HG02884 (cell line): ENCODE measurements at regions not wholly inside any gene's neighbourhood (a gene's known extent, or its start where the extent isn't known, plus 50 kb on each side); places are given as distances from the start of the nearest gene placed in this dataset.
"Not testable (repeated sequence)": the region's sequence is repeated elsewhere in the genome, so short reads cannot be mapped to it uniquely, and the experiment has no call there.

Source experiments
- ATAC-seq: cut with Tn5 transposase; IDR thresholded peaks from one replicate; pipeline ENCODE4 v1.9.1; 2021; ENCODE audit warnings: mild to moderate bottlenecking, moderate library complexity; ENCODE audit not compliant: unreplicated experiment

DNA sequence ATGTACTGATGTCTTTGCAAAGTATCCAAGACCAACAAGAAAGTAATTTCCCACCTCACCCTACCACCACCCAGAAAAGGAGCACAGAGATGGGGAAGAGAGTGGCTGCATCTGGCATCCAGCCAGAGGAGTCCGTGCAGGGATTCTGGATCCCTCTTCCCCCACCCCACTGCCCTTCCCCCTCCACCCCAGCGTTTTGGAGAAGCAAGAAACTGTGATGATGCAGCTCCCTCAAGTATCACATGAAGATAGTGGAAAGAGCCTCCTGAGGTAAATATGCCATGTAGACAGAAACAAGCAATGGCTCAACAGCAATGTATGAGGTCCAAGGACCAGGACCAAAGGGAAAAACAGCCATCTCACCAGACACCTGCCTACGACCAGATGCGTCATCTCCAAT is 153.8 kb downstream of the DEPDC1B start:
- ATAC-seq, result no peak

DNA sequence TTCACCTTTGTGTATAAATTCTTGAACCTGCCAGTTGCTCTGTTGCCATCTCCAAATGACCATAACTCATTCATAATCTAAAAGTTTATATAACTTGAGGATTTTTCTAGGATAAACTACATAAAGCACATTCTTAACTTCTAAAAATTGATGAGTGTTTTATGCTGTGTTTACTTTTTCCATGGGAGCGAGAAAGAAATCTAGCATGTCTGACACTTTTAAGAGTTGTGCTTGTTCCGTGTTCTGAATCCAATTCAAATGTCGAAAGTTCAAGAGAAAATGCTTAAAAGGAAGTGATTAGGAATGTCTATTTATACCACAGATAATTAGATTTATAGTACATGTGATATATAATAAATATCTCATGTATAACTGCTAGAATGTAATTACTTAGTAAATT is 154.4 kb downstream of the DEPDC1B start:
- ATAC-seq, result no peak

DNA sequence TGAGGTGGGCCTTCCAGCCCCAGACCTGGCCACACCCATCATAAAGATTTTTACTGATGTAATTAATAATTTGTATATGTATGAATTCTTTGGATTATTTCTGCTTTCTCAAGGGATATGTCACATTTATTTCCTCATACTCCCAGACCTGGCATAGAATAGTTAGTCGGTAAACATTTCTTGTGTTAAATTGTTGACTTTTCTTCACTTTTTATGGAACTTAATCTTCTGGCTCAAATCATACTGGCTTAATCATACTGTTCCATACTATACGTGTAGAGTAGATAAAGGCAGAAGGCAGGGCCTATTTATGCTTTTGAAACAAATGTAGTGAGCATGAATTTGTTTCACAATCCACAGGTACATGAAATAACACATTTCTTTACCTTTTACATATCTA is 155.8 kb downstream of the DEPDC1B start:
- no peak for ATAC-seq

DNA sequence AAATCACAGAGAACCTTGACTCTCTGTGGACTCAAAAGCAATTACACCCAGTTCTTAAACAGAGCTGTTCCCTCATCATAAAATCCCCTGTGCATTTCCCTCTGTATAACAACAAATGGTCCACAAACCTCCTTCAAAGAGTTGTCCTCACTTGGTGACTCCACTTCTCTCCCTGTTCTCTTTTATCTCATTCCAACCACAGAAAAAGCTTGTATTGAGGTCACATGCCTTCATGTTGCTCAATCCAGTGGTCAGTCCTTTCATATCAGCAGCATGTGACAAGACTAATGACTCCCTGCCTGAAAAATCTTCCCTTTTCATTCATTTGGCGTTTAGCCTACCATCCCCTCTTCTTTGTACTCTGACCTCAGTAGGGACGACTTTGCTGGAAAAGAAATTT is 158.0 kb downstream of the DEPDC1B start:
- ATAC-seq, result peak; percentile 23

DNA sequence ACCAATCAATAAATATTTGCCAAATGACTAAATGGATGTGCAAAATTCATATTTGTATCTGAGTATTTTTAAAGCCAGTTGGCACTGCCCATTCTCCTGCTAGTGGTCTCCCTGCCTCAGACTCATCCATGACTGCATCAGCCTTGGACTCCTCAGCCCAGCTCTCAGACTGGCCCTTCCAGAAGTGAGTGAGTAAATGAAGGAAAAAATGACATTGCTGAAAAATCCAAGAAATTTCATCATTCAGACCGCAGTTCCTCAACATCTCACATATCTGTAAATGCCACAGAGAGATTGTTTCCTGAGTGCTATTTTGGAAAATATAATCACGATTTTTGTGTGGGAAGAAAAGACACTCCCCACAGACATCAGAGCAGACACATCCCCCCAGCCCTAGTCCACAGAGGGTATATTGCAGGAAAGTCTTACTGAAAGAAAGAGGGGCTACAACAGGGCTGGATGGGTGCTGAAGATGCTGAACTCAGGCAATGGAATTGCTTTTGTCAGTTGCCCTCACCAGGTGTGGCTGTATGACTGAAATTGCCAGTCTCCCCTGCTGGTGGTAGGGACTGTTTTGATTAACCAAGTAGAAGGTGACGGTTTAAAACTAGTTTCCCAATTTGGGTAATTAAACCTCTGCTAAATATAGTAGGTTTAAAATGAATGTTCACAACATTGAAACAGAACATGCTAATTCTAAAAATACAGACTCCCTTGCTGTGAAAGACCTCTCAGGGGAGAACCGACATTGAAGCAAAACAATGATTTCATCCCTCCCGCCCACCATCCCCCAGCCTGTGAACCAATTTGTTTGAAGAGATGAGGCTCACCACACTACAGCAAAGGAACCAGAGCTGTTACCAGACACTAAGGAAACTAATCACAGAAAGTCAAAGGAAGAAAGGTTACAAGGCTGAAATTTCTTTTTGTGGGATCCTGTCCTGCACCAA is 158.8 kb downstream of the DEPDC1B start:
- peak; percentile 82 for ATAC-seq

DNA sequence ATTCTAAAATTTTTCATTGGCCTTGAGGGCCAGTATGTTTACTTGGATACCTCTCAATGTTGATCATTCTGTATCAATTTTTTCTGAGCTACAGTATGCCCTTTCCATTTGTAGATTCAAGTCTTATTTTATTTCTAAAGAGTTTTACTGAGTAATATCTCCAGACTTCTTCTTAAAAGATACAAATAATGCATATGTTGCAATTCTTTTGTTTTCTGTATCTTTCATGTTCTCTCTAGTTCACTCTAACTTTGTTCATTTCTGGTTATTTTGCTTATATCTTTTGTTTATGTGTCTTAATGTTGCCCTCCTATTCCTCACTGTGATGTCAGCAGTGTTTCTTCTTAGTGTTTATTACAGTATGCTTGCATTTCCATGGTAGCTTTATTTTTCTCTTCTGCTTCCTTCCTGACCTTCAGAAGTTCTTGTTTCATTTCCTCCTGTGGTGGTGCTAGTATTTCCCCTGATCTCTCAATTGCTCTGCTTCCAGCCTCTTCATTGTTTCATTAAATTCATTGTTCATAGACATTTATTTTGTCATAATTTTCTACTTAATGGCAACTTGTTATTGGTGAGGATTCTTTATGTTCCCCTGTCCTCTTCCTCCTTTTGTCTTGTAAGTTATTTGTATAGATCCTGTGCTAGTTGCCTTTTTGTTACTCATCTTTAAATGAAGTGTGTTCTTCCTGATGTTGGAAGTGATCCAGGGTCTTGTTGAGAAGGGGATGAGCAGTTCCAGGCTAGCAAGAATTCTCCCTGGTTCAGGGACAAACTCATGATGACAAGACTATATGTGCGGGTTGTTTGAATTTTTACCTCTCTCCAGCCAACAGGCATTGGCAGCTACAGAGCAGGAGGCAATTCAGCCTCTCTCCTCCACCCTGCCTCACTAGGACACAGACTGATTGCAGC is 160.8 kb downstream of the DEPDC1B start:
- ATAC-seq, result no peak

DNA sequence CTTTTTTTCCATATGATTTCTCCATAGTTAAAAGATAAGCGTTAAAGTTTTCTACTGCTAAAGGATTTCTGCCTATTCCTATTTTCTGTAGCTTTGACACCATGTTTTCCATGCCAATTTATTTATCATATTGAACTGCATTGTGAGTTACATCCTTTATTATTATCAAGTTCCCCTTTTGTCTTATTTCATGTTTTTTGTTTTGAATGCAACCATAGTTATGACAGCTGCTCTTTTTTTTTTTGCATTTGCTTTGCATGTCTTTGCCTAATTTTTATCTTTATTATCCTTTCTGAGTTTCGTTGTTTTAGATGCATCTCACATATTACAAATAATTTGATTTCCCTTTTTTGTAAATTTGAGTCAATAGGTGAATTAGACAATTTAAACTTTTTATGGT is 161.5 kb downstream of the DEPDC1B start:
- ATAC-seq, result no peak

DNA sequence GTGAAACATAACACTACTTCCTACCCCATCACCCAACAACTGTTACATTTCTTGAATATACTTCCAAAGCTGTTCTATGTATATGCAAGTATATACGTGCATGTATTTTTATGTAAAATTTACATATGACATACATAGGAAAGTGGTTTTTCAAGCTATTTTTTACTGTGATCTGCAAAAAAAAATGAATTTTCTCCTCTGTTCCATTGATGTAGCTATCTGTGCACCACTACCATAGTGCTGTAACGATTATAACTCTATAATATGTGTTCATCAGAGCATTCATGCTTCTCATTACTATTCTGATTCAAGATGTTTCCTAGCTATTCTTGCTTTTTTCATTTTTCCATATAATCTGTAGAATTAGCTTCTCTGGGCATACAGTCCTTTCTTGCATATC is 164.0 kb downstream of the DEPDC1B start:
- ATAC-seq, result no peak

DNA sequence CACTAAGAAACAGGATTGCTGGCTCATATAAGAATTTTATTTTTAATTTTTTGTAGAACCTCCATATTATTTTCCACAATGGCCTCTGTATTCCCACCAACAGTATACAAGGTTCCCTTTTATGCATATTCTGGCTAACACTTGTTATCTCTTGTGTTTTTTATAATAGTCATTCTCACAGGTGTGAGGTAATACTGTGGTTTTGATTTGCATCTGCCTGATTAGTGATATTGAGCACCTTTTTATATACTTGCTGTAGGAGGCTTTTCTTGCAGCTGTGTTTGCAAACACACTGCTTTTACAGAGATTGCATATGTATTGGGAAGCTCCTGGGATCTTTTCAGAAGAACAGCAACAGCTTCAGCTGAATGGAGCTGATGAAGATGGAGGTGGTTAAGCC is 164.8 kb downstream of the DEPDC1B start:
- no peak for ATAC-seq

DNA sequence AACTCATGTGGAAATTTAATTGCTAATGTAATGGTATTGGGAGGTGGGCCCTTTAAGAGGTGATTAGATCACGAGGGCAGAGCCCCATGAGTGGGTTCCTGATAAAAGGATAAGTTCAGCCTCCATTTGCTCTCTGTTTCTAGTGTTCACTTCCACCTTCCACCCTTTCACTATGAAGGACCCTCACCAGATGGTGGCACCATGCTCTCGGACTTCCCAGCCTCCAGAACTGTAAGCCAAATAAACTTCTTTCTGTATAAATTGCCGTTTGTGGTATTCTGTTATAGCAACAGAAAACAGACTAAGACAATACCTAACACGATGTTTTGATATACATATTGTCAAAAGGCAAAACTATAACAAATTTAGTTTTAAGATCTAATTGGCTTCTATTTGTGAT is 166.2 kb downstream of the DEPDC1B start:
- ATAC-seq, result no peak

DNA sequence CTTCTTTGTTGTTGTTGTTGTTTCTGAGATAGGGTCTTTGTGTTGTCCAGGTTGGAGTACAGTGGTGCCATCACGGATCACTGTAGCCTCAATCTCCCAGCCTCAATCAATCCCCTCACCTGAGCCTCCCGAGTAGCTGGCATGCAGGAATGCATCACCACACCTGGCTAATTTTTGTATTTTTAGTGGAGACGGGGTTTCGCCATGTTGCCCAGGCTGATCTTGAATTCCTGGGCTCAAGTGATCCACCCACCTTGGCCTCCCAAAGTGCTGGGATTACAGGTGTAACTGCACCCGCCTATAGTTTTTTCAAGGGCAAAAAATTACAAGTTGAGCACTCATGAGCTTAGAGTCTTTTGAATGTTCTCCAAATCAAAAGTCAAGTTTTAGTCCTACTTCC is 167.2 kb downstream of the DEPDC1B start:
- not testable (repeated sequence) for ATAC-seq

DNA sequence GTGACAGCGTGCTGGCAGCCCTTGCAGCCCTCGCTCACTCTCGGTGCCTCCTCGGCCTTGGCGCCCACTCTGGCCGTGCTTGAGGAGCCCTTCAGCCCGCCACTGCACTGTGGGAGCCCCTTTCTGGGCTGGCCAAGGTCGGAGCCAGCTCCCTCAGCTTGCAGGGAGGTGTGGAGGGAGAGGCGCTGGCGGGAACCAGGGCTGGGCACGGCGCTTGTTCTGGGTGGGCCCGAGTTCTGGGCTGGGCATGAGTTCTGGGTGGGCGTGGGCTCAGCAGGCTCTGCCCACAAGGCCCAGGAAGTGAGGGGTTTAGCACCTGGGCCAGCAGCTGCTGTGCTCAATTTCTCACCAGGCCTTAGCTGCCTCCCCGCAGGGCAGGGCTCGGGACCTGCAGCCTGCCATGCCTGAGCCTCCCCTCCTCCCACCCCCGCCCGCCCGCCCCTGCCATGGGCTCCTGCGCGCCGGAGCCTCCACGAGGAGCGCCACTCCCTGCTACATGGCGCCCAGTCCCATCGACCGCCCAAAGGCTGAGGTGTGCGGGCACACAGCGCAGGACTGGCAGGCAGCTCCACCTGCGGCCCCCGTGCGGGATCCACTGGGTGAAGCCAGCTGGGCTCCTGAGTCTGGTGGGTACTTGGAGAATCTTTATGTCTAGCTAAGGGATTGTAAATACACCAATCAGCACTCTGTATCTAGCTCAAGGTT is 169.7 kb downstream of the DEPDC1B start:
- ATAC-seq, result not testable (repeated sequence)

DNA sequence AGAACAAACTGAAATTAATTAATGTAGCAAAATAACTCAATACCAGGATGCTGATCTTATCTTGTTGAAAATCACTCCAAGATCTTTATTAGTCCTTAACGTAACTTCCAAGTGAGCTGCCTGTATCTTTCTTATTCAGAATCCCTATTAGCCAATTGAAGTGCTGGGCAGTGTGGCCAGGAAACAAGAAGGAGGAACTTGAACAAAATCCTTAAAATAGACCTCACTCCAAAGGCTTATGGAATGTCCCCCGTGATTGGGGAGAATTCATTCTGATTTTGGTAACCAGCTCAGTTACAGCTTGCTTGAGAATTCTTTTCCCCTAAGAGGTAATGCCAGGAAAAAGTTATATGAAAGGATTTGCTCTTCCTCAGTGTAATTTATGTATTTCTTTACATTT is 171.0 kb downstream of the DEPDC1B start:
- ATAC-seq, result no peak

DNA sequence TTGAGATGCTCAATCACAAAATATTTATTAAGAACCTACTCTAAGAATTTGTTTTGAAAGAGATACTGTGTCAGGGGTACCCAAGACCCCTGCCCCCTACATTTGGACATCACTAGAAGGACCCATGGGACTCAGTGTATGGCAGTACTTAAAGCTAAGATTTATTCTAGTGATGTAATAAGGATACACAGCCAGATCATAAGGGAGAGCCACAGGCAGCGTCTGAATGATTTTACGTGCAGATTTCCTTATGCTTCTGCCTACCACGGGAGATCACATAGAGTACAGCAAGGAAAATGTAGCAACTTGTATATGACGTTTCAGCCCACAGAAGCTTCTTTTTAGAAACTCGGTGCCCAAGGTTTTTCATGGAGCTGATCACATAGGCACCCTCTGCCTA is 172.9 kb downstream of the DEPDC1B start:
- ATAC-seq, result no peak

DNA sequence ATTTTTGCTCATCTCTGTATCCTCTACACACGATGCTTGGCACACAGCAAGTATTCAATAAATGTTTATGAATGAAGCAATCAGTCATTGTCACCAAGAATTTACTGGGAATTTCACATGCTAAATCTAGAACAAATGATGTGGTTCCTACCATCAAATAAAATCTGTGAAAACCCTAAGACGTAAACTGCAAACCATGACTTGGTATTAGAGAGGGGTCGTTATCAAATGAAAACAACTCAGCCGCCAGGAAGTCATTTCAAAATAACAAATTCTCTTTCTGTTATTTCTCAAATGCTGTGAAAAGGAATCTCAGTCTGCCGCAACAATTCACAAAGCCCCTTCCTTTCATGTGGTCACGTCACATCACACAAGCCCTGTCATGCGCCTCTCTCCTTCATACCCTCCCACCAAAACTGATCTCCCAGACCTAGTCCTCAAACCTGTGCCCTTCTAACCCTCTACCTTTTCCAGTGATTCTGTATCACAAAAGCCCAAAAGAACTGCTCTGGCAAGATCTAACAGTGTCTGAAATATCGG is 173.6 kb downstream of the DEPDC1B start:
- no peak for ATAC-seq

DNA sequence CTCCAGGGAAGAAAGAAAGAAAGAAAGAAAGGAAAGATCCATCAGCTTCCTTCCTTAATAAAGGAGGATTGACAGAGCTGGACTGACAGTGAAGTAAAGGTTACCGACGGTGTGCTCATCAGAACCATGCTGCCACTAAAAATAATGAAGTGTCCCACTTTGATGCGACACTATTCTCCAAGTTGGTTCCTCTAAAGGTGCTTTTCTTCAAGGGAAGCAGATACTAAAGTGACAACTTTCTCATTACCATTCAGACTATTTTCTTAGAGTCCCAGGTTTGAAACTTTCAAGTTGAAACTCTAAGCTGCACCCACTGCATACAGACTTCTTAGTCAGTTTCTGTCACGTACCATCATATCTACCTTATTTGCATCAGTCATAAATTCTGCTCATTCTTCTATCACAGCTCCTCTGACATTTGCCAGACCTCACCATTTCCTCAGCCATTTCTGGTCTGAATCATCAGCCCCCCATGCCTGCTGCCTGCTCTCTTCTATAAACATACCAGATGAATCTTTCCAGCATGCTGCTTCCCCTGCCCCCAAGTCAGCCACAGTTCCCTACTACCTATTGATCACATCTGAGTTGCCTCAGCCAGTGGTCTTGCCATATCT is 177.6 kb downstream of the DEPDC1B start:
- peak; percentile 84 for ATAC-seq

DNA sequence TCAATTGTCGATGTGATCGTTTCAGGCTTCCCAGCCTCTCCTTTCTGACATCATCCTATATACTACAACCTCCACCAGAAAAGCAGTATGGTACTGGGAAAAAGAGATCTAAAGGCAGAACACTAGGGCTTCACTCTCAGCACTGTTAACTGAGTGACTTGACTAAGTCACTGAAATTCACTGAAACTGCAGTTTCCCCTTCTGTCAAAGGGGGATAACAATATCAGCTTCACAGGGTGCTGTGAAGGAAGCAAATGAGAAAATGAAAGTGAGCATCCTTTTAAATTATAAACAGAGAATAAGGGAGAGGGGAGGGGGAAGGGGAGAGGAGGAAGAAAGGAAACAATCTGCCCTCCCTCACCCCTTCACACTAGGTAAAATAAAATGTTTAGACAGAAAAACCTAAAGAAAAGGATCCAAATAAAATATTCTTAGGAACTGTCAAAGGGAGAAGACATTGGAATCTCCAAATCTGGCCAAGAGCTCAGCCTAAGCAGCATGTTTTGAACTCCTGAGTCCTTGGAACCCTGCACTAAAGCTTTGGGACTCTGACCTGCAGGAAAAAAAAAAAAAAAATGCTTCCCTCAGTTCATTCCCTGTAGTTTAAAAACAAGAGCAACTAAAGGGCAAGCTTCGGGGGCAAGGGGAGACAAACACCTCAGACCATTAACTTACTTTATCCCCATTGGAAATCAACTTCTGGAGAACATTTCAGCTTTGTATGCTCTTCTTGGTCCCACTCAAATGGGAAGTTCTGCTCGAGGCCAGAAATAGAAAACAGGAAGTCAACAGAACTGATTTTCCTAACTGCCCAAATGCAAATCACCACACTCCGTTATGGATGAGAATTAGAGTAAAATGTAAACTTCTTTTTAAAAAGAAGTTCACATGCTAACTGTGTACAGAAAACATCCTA is 178.3 kb downstream of the DEPDC1B start:
- peak; percentile 37 for ATAC-seq

DNA sequence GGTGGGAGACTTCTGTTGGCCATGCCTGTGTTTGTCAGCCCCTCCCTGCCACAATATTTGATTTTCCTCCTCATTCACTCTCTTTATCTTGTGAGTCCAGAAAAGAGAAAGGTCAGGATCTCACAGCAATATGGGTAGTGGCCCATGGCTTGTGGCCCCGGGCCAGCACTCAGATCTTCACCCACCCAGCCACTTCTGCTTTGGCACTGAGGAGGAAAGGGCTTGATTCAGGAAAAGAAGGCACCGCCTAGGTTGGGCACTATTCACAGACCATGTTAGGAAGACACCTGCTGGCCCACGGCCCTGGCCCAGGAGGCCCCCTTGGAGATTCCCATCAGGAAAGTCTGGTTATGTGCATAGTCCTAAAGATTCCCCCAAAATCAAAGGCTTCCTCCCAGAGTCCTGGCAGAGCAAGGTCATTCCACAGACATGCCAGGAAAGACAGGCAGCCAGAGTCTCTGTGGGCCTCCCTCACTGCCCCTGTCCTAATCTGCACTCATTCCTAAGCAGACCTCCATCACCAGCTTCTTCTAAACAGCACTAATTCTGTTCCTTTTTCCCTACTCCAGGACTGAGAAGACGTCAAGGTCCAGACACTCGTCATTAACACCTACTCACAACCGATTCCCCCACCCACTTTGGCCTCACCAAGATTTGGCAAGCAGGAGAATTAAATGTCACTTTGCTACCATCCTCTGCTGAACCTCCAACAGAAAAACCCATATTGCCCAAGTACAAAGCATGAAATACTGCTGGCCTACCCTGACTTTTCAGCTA is 179.3 kb downstream of the DEPDC1B start:
- no peak for ATAC-seq

DNA sequence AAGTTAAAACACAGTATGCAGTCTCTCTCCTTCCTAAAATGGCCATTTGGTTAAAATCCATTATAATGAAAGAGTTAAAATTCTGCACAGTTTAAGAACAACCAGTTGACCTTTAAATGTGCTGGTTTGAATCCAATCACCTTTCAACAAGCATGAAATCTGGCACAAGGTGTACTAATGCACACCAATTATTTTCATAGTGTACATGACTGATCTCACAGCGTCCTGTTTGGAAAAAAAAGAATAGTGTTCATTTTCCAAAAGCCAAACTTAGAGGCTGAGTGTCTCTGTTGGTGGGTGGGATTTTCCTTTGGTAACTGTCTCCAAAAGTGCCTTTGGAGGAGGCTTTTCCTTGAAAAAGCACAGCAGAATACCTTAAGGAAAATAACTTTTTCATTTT is 180.6 kb downstream of the DEPDC1B start:
- ATAC-seq, result no peak
